Stimulated activated CD4-positive, alpha-beta T cell treated with anti-CD3 and anti-CD28 coated beads, Interleukin-15, amount 100 ng/mL, for 48 hours (primary cell): ENCODE measurements at regions not wholly inside any gene's neighbourhood (a gene's known extent, or its start where the extent isn't known, plus 50 kb on each side); places are given as distances from the start of the nearest gene placed in this dataset.

Experiments
- DNase-seq, 2 donors: peaks; one replicate each; pipeline ENCODE4 v3.0.0-alpha.2; 2020; ENCODE audit warnings: low read depth in 2 of 2

DNA sequence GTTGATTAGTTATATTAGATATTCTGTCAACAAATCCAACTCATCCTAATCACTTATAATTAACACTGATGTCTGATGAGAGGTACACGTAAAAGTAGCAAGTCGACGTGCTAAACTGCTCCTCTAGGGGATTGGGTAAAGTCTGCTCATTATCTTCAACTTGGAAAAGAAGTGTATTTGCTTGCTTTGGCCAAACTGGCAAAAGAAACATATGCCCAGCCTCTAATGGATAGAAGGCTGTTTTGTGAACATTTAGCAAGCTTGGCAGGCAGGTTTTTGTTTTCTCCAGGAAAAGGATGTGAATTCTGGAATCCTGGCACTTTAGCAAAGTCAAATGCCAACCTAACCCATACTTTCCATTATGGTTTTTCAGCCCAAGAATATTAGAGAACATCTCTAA, 264.8 kb downstream of the TBL1XR1 start:
- DNase-seq, result no peak

GRCh38 chr3:176931991-176932390, 265.3 kb downstream of the TBL1XR1 start:
- no peak for DNase-seq

GRCh38 chr3:176930942-176931341, 266.3 kb downstream of the TBL1XR1 start:
- DNase-seq, result no peak

- no peak for DNase-seq
These were observed 268.7 kb downstream of the TBL1XR1 start for GRCh38 chr3:176928582-176928931.

DNA sequence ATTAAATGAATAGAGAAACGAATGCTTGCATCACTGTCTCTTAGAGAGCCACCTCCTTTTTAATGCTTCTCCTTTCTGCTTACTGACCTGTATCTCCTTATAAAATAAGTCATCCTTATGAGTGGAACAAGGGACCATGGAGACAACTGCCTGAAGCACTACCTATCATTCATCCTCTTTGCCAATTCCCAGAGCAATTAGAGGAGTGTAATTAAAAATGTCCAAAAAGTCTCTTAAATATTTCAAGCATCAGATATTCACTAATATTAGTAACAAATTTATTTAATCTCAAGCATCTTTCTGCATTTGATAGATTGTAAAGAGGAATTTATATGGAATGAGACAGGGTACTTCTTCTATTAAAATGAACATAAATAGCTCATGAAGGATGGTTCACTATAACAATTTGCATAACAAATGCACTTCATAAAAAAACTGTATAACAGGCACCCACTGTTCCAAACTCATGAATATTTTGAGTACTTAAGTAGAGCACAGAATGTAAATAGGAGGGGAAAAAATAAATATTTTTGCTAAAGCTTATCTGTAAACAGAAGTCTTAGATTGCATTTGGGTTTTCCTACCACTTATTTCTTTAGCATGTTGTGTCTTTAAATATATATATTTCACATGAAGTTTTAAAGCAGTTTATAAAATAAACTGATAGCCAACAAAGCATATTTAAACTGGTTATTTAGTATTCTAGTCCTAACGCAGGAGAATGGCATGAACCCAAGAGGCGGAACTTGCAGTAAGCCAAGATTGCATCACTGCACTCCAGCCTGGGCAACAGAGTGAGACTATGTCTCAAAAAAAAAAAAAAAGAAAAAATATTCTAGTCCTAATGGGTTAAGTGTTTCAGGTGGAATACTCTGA, 269.3 kb downstream of the TBL1XR1 start:
- no peak for DNase-seq

GRCh38 chr3:176927280-176927679, 270.0 kb downstream of the TBL1XR1 start:
- DNase-seq, result no peak

DNA sequence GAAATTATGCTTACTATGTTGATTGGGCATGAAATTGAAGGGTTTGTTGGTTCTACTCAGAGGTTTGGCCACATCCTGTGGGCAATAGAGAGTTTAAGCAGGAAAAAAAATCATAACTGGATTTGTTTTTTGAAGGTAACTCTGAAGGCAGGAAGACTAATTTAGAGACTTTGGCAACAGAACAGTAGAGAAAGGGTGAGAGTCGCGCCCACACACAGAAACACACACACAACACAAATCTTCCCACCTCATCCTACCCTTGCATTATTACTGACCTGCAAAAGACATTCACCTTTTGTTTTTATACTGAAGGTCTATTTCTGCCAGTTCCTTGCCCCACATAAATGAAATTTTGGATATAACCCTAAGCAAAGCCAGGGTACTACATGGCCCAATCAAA, 270.6 kb downstream of the TBL1XR1 start:
- no peak for DNase-seq

DNA sequence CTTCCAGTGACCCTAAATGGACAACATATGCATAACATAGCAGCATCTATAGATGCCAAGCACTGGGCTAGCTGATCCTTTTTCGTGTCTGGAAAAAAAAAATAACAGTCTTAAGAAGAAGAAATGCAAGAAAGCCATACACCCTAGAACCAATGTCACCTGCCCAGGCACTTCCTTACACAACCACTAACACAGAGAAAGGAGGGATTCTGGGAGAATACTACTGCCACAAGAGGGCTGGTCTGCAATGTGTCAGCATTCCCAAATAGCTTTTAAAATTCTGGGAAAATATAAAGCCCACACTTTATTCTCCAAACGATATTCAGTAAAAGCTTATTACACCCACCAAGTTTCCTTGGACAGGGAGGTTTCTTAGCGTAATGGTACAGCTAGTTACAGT, 271.2 kb downstream of the TBL1XR1 start:
- DNase-seq, result no peak

GRCh38 chr3:176920766-176921160, 276.5 kb downstream of the TBL1XR1 start:
- no peak for DNase-seq

- no peak for DNase-seq
These were observed 277.2 kb downstream of the TBL1XR1 start for GRCh38 chr3:176919836-176920765.

GRCh38 chr3:176916777-176917176, 280.5 kb downstream of the TBL1XR1 start:
- no peak for DNase-seq

GRCh38 chr3:176914764-176915163, 282.5 kb downstream of the TBL1XR1 start:
- DNase-seq, result no peak

GRCh38 chr3:176911579-176911978, 285.7 kb downstream of the TBL1XR1 start:
- DNase-seq, result no peak

GRCh38 chr3:176909044-176909443, 288.2 kb downstream of the TBL1XR1 start:
- DNase-seq, result no peak

GRCh38 chr3:176906046-176906905, 291.0 kb downstream of the TBL1XR1 start:
- DNase-seq, result no peak

DNA sequence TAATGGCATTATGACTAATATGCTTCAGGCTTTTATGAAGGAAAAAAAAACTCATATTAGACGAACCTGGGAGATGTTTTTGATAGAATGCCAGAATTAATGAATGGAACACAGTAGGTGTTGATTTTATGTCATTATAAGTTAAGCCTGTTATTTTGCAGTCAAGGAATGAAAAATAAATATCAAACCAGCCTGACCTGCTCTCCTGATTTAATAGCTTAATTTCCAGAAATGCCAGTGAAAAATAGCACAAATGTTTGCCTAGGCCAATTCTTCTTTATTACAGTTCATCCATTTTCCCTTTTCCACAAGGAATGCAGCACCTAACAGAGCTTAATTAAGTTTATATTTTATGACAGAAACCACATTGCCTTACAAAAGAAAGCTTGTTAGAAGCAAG, 292.0 kb downstream of the TBL1XR1 start:
- DNase-seq, result no peak

GRCh38 chr3:176904506-176904905, 292.8 kb downstream of the TBL1XR1 start:
- no peak for DNase-seq

- no peak for DNase-seq
These were observed 300.6 kb downstream of the TBL1XR1 start for GRCh38 chr3:176896640-176897039.

GRCh38 chr3:176896165-176896564, 301.1 kb downstream of the TBL1XR1 start:
- DNase-seq, result no peak

- no peak for DNase-seq
These were observed 317.6 kb downstream of the TBL1XR1 start for GRCh38 chr3:176879710-176880109.

DNA sequence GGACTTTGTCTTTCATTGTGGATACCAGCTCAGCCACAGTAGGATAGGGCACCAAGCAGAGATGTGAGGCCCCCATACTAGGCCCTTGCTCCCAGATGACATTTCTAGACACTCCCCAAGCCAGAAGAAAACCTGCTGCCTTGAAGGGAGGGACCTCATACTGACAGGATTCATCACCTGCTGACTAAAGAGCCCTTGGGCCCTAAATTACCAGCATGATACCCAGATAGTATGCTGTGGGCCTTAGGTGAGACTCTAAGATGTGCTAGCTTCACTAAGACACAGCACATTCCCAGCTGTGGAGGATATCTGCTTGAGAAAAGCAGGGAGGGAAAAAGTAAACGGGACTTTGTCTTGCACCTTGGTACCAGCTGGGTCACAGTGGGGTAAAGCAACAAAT, 324.0 kb downstream of the TBL1XR1 start:
- DNase-seq, result no peak

- peak; percentile 24 to 47 for DNase-seq
These were observed 324.5 kb downstream of the TBL1XR1 start for GRCh38 chr3:176872771-176873209.
